ENCODE measurements at regions not wholly inside any gene's neighbourhood (a gene's known extent, or its start where the extent isn't known, plus 50 kb on each side); places are given as distances from the start of the nearest gene placed in this dataset.
"Not testable (repeated sequence)": the region's sequence is repeated elsewhere in the genome, so short reads cannot be mapped to it uniquely, and the experiment has no call there.

DNA sequence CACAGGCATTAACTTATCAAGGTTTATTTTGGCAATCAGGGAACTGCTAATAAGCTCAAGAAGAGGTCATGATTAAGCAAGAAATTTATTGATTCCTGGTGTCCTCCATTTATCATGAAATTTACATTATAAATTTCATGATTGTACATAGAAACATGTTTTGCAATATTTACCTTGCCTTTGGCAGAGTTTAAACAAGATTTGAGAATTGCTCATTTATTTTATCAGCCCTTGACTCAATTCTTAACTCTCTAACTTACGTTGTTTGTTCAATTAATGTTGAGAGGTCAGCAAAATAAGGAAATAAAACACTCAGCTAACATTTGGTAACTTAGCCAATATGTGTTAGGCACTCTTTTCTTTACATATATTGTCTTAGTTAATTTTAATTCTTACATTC, 286.6 kb downstream of the SLC7A11 start:
- no peak for DNase-seq (ENCODE audit: low spot score)

DNA sequence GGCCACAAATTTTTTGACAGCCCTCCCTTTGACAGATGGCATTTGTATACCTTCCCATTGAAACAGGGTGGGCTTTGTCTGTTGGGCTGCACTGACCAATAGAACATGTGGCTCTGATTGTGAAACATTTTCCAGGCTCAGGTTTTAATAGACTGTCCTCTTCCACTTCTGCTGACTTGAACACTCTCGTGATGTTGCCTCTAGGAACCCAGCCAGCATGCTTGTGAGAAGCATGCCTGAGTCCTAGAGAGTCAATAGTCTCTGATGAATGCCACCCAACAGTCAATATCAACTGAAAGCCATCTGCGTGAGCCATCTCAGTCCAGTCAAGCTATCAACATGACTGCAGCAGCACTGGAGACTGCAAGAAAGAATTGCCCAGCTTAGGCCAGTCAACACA, 290.0 kb downstream of the SLC7A11 start:
- DNase-seq (ENCODE audit: low spot score), result no peak

DNA sequence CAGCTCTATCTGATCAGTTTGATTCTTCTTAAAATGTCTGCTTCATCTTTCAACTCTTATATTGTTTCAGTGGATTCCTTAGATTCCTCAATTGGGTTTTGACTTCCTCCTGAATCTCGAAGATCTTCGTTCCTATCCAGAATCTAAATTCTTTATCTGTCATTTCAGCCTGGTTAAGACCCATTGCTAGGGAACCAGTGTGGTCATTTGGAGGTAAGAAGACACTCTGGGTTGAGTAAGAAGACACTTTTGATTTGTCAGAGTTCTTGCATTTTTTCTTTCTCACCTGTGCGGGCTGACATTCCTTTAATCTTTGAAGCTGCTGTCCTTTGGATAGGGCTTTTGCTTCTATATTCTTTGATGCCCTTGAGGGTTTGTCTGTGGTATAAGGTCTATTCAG, 291.9 kb downstream of the SLC7A11 start:
- no peak for DNase-seq (ENCODE audit: low spot score)

DNA sequence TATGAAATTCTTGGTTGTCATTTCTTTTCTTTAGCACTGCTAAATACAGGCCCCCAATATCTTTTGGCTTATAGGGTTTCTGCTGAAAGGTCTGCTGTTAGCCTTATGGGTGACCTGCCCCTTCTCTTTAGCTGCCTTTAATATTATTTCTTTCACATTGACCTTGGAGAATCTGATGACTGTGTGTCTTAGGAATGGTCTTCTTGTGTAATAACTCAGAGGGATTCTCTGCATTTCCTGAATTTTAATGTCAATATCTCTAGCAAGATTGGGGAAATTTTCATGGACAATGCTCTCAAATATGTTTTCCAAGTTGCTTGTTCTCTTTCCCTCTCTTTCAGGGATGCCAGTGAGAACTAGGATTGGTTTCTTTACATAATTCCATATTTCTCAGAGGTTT, 292.4 kb downstream of the SLC7A11 start:
- no peak for DNase-seq (ENCODE audit: low spot score)

DNA sequence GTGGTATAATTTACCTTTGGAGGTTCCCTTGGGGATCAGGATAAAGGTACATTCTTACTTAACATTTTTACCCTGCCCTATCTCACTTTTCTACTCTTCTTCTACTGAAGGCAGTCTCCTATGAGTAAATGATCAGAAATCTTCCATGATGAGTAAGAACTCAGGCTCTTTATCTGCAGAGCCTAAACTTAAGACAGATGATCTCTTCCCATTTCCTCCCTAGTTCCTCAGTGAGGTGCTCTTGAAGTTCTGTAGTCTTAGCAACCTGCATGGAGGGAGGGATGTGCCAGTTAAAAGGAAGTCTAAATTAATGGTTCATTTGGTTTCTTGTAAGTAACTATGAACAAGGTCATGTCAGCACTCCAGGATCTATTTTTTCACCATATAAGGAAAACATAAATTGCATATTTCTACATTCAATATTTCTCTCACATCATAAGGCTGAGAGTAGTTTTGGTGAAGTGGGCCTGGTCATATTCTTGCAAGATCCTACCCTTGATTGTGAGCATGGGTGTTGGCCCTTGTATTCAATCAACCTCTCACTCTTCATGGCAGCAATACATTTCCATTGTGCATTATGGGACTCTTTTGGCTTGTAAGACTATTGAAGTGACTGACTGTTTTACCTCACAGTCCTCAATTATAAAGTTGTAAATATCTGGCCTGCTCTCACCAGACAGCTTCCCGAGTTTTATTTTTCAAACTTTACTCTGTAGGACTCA, 295.5 kb downstream of the SLC7A11 start:
- DNase-seq (ENCODE audit: low spot score), result no peak

DNA sequence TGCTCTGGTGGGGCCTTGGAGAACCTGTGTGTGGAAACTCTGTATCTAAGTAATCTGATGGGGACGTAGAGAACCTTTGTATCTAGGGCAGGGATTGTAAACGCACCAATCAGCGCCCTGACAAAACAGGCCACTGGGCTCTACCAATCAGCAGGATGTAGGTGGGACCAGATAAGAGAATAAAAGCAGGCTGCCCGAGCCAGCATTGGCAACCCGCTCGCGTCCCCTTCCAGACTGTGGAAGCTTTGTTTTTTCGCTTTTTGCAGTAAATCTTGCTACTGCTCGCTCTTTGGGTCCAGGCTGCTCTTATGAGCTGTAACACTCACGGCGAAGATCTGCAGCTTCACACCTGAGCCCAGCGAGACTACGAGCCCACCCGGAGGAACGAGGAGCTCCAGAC, 299.3 kb downstream of the SLC7A11 start:
- not testable (repeated sequence) for DNase-seq (ENCODE audit: low spot score)

DNA sequence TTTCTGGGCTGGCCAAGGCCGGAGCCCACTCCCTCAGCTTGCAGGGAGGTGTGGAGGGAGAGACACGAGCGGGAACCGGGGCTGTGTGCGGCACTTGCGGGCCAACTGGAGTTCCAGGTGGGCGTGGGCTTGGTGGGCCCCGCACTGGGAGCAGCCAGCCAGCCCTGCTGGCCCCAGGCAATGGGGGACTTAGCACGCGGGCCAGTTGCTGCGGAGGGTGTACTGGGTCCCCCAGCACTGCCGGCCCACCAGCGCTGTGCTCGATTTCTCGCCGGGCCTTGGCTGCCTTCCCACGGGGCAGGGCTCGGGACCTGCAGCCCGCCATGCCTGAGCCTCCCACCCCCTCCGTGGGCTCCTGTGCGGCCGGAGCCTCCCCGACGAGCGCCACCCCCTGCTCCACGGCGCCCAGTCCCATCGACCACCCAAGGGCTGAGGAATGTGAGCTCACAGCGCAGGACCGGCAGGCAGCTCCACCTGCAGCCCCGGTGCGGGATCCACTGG, 300.1 kb downstream of the SLC7A11 start:
- DNase-seq (ENCODE audit: low spot score), result not testable (repeated sequence)

DNA sequence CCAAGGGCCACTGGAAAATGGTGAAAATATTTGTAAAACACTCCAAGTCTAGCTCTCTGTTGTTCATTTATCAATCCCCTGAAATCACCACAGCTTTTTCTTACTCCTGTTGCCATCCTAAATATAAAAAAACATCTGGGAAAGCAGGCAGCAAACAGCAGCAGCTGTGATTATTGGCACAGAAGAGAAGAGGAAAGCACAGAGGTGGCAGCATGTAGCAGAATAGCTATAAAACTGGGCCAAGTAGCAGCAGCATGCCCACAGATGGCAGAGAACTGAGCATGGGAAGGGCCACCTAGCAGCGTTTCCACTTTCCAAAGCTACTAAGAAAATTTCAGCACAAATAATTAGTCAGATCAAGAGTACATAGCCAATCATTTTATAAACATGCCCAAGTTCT, 307.2 kb downstream of the SLC7A11 start:
- DNase-seq (ENCODE audit: low spot score), result no peak

DNA sequence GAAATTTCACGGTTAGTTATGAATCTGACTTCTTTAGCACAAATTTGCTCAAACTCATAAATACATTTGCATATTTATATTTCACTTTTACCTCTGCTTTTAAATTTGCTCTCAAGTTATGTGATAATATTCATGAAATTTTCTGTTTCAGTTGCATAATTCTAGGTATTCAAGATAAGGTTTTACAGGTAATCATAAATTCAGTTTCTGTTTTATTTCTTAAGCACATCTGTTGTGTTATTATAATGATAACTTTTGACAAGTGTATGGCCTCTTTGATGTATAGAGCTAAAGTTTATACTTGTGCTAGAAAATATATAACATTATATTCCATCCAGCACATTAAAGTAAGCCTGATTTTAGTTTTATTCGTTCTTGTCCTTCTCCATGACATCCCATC, 308.1 kb downstream of the SLC7A11 start:
- DNase-seq (ENCODE audit: low spot score), result no peak

DNA sequence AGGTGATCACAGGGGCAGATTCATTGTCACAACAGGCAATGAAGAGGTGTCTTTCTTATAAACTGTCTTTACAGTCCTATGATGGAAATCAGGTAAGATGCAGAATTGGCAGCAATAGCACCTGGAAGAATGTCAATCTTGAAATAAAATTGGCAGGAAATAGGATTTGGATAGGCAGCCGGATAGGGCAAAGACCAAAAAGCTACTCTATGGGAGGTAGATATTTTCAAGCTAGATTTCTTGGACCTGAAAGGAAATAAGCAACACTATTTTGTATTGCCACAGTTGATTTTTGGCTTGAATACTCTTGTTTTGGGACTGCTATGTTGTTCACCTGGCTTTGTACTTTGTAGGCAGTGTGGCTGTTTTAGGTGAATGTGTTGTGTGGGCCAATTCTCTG, 314.2 kb downstream of the SLC7A11 start:
- no peak for DNase-seq (ENCODE audit: low spot score)

DNA sequence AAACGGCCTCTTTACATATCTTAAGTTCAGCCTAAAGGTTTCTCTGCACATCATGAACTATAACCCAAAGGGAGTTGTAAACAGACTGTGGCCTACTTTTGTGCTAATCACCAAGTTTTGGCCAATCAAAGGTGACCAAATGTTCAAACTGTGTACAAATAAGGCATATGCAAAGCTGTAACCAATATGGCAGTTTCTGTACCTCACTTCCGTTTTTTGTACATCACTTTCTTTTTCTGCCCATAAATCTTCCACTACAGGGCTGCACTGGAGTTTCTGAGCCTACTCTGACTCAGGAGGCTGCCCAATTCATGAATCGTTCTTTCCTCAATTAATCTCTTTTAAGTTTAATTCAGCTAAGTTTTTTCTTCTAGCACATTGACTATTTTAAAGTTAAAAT, 318.7 kb downstream of the SLC7A11 start:
- peak; percentile 20 for DNase-seq (ENCODE audit: low spot score)

DNA sequence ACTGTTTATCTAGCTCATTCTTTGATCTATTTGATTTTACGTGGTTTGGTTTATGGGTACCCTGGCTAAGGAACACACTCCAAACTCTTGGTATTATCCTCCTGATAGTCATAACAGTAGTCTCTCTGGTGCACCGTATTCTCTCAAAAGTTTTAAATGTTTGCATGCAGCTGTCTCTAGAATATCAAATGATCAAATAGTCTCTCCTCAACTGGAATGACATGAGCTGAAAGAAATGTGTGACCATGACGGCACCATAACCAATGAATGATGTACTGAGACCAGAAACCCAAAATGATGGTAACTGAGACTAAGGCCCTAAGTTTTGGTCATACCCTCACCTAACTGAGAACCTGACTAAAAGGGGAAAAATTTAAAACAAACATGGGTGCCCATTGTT, 319.4 kb downstream of the SLC7A11 start:
- DNase-seq (ENCODE audit: low spot score), result no peak

DNA sequence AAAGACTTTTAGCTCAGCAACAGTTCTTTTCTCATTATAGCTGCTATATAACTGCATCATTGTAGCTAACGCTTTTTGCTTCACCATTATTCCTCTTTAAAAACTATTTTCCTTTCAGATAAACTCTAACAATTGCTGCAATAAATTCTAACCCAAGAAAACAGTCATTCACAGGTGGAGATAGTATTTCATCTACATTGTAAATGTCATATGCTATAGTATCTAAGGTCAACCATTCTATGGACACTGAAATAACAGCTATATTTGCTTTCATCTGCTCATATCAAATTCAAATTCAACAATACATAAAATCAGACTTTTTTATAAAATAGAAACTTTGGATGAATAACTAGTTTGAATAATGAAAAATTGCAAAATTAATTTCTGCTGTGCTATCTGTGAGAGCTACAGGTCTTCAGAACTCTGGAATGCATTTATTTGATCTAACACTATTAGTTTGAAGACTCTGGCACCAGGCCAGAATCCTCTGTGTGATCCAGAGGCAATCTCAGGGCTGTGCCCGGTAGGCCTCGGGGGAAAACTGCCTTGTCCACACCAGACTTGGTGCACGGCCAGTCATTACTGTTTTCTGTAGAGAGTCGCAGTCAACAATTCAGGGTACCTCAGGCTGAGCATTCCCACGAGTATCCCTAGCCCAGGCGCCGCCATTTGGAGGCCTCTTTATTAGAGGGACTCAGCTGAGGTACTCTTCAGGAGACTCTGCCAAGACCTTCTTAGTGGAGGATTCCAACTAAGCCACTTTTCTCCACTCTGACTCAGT, 332.4 kb downstream of the SLC7A11 start:
- no peak for DNase-seq (ENCODE audit: low spot score)

DNA sequence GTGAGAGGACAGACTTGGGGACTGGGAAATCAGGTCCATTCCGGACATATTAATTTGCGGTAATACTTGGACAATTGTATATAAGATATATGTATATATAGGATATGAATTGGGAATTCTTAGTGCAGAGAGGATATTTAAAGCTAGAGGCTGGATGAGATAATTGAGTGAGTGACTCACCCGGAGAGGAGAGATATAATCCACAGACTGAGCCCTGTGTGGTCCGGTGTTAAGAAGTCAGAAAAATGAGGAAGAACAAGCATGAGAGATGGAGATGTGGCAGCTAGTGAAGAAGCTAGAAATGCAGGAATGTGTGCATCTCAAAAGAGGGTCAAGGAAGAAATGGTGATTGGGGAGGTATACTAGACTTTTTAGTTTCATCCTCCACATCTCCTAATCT, 336.2 kb downstream of the SLC7A11 start:
- DNase-seq (ENCODE audit: low spot score), result no peak

DNA sequence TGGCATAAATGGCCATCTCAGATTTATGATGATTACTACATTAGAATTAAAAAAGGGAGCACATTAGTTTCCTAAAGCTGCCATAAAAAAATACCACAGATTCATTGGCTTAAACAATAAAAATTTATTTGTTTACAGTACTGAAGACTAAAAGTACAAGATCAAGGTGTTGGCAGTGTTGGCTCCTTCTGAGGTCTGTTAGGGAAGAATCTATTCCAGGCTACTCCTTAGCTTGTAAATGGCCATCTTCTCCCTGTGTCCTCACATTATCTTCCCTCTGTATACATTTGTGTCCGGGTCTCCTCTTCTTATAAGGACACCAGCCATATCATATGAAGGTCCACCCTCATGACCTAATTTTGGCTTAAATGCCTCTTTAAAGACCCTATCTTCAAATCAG, 341.0 kb downstream of the SLC7A11 start:
- DNase-seq (ENCODE audit: low spot score), result no peak

DNA sequence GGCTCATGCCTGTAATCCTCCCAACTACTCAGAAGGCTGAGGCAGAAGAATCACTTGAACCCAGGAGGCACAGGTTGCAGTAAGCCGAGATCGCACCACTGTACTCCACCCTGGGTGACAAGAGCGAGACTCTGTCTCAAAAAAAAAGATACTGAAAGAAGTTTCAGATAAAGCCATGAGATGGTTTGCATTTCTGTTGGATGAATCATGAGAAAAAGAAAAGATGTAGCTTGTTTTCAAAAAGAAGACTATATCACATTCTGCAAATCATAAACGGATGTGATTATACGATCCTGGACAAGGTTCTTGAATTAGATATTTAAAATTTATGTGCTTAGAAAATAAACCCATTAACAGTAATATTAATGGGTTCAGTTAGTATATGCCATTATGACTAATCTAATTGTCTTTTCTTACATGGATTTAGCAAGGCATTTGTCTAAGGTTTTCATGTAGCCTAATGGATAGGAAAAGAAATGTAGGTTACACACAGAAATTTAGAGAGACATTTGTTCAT, 345.9 kb downstream of the SLC7A11 start:
- no peak for DNase-seq (ENCODE audit: low spot score)

DNA sequence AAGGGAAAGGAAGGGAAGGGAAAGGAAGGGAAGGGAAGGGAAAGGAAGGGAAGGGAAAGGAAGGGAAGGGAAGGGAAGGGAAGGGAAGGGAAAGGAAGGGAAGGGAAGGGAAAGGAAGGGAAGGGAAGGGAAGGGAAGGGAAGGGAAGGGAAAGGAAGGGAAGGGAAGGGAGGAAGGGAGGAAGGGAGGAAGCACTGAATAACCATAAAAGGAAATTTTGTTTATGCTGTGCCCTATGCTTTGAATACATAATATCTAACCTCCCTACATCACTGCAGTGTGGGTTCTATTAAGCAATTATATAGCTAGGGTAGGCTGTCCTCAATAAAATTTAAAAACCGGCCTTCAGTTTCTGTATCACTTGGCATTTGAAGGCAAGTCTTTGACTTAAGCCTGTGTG, 346.6 kb downstream of the SLC7A11 start:
- DNase-seq (ENCODE audit: low spot score), result not testable (repeated sequence)

DNA sequence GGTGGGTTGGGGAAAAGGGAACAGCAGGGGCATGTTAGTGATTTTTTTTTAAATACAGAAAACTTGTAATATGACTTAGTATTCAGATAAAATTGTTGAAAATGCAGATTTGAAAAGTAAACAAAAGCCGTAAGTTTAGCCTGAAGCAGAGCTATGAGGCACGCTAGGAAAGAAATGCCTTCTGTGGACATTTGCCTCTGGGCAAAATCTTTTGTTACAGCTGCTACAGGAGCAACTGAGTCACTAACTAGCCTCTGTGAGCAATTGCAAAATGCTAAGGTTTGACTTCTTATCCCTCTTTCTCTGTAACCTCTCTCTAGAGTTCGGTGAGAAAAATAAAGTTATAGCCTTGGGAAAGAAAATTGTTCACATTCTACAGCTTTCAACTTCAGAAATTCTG, 350.0 kb downstream of the SLC7A11 start:
- no peak for DNase-seq (ENCODE audit: low spot score)

DNA sequence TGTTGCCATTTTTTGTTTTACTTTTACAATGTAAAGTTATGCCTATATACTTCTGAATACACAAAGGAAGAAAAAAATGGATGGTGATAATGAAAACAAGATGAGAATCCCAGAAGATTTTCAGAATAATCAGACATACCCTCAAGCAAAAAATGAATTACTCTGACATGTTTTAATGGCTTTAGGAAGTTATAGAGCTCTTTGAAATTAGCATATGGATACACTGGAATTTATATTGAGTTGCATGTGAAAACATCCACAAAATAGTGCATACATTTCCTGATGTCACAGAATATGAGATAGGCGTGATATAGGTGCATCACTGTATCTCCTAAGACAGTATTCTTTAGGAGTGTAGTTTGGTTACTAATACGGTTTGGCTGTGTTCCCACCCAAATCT, 351.3 kb downstream of the SLC7A11 start:
- DNase-seq (ENCODE audit: low spot score), result no peak

DNA sequence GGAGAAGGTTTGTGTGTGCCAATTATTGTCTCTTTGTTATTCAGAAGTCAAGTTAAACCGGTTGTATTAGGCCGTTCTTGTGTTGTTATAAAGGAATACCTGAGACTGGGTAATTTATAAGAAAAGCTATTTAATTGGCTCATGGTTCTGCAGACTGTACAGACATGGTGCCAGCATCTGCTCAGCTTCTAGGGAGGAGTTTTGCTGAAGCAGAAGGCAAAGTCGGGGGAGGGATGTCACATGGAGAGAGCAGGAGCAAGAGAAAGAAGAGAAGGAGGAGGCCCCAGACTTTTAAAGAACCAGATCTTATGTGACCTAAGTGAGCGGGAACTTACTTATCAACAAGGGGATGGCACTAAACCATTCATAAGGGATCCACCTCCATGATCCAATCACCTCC, 349.3 kb upstream of the PCDH18 start:
- DNase-seq (ENCODE audit: low spot score), result no peak

DNA sequence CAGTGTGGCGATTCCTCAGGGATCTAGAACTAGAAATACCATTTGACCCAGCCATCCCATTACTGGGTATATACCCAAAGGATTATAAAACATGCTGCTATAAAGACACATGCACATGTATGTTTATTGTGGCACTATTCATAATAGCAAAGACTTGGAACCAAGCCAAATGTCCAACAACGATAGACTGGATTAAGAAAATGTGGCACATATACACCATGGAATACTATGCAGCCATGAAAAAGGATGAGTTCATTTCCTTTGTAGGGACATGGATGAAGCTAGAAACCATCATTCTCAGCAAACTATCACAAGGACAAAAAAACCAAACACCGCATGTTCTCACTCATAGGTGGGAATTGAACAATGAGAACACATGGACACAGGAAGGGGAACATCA, 335.8 kb upstream of the PCDH18 start:
- not testable (repeated sequence) for DNase-seq (ENCODE audit: low spot score)

DNA sequence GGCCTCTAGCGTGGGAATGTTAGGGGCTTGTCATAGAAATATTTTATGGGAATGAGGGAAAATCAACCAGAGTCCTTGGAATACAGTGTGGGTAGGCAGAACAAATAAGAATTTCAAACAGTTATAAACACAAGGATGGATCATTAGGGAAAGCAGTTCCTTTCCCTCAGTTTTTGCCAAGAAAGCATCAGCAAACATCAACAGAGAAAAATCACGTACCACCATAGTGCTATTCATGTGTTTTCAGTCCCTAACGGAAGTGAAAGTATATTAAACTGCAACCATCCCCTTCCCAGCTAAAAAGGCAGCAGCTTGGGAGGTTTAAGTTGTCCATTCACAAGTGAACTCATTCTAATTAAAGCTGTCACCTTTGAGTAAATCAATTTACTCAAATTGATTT, 334.4 kb upstream of the PCDH18 start:
- DNase-seq (ENCODE audit: low spot score), result no peak

DNA sequence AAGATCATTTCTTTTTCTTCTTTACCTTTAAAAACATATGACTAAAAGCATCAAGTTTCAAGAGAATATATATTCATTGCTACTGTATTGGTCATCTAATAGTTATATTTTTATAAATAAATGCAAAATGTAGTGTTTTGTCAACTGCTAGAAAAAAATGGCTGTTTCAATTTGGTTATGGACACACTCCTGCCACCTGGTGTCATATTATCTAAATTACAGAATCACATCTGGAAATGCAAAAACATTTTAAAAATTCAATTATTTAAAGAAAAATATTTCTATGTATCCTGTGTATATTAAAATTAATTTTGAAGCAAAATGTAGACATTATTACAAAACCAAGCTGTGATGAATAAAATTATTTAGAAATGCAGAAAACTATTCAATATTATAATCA, 329.4 kb upstream of the PCDH18 start:
- DNase-seq (ENCODE audit: low spot score), result peak; percentile 36
